ENCODE measurements at regions not wholly inside any gene's neighbourhood (a gene's known extent, or its start where the extent isn't known, plus 50 kb on each side); places are given as distances from the start of the nearest gene placed in this dataset.

DNA sequence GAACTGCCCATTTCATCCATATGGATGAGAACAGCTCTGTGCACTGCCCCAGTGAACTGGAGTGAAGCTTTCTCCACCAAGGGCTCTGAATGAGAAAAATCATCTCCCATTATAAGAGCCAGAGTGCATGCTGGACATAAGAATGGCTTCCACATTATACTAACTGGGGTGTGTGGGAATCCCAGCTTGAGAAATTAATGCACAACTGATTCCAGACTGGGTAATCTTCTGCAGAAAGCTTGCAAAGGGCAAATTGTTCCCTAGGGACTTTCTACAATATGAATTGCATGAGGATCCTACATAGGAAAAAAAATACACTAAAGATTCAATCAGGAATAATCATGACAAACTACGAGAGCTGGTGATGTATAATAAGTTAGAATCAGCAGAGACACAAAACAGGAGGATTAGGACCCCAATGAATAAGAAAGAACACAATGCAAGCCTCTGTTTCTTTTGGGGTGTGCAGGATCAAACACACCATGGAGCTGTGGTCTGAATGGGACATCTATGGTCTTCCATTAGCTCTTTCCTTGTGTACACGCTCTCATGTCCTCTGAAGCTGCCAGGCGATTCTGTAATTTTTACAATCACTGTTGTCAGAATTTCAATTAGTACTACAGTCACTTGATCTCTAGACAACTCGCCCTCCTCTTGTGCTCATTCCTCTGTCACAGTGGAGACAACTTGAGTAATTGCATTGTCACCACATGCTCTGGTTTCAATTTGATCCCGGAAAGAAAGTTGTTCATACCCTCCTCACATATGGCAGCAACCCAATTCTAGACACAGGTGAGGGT, 1327.4 kb downstream of the GATA3 start:
- H3K4me1 ChIP-seq (ENCODE audit: control insufficient read depth, extremely low read depth, insufficient read depth, low read length), result no peaks in the 10 kb centered on the region
- POLR2A ChIA-PET, result no interaction called here
- no peaks in the 10 kb centered on the region for H4K20me1 ChIP-seq (replicated peaks; ENCODE audit: control insufficient read depth, extremely low read depth, insufficient read depth, low read length)
- no peaks in the 10 kb centered on the region for H3K9me1 ChIP-seq (replicated peaks; ENCODE audit: control insufficient read depth, extremely low read depth, insufficient read depth, low read length)
- H3K27ac ChIP-seq (ENCODE audit: insufficient read depth, low read depth, low read length), result no peak overlapping the region
- no peaks in the 10 kb centered on the region for H3K36me3 ChIP-seq (ENCODE audit: control insufficient read depth in 2 of 2, extremely low read depth in 1 of 2, insufficient read depth in 2 of 2, low read length in 2 of 2)
- no peak overlapping the region for H3K4me3 ChIP-seq (replicated peaks in 1 of 3; ENCODE audit: insufficient read depth in 1 of 3, low read depth in 1 of 3, low read length in 3 of 3)
- no peaks in the 10 kb centered on the region for H3K9me3 ChIP-seq (replicated peaks; ENCODE audit: control insufficient read depth, insufficient read depth, low read length)
- no peak for FAIRE-seq
- intact Hi-C loops (cut with micrococcal nuclease), result no loop called here
- no TSS peak for BruUV-seq (replicated peaks)
- no peak for DNase-seq (ENCODE audit: low read depth, low spot score)
- no peaks in the 10 kb centered on the region for H3K79me2 ChIP-seq (ENCODE audit: control insufficient read depth, insufficient read depth, low read length)
- no peaks in the 10 kb centered on the region for H3K27me3 ChIP-seq (ENCODE audit: control insufficient read depth in 2 of 2, insufficient read depth in 2 of 2, low read length in 2 of 2)
- no peak overlapping the region for H3K4me2 ChIP-seq (ENCODE audit: insufficient read depth, low read length)
- CTCF ChIA-PET, result no interaction called here
- dilution Hi-C loops (cut with MboI; ENCODE audit: extremely low pct_ligation_motif_present, low sequenced_read_pairs), result no loop called here
- TF ChIP-seq JUN (IDR thresholded peaks at IDR 0.05; ENCODE audit: borderline replicate concordance, insufficient read depth, insufficient read length, low read depth) (no peak), FOS (IDR thresholded peaks at IDR 0.05; ENCODE audit: borderline replicate concordance, insufficient read depth, low read length) (no peak), GATA2 (IDR thresholded peaks at IDR 0.05; ENCODE audit: insufficient read depth, insufficient read length, low read depth, low read length) (no peak), EZH2 (IDR thresholded peaks at IDR 0.05; ENCODE audit: borderline replicate concordance, low read depth, low read length, severe bottlenecking) (no peak), POLR2A (IDR thresholded peaks at IDR 0.05; ENCODE audit: low read depth, low read length) (no peak), POLR2AphosphoS5 (IDR thresholded peaks at IDR 0.05; ENCODE audit: insufficient read depth, low read depth, low read length) (no peak)
- TF ChIP-seq, protein P1, sequence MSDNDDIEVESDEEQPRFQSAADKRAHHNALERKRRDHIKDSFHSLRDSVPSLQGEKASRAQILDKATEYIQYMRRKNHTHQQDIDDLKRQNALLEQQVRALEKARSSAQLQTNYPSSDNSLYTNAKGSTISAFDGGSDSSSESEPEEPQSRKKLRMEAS (IDR thresholded peaks at IDR 0.05; ENCODE audit: insufficient read depth, insufficient read length), result no peak
- TF ChIP-seq, protein P2, sequence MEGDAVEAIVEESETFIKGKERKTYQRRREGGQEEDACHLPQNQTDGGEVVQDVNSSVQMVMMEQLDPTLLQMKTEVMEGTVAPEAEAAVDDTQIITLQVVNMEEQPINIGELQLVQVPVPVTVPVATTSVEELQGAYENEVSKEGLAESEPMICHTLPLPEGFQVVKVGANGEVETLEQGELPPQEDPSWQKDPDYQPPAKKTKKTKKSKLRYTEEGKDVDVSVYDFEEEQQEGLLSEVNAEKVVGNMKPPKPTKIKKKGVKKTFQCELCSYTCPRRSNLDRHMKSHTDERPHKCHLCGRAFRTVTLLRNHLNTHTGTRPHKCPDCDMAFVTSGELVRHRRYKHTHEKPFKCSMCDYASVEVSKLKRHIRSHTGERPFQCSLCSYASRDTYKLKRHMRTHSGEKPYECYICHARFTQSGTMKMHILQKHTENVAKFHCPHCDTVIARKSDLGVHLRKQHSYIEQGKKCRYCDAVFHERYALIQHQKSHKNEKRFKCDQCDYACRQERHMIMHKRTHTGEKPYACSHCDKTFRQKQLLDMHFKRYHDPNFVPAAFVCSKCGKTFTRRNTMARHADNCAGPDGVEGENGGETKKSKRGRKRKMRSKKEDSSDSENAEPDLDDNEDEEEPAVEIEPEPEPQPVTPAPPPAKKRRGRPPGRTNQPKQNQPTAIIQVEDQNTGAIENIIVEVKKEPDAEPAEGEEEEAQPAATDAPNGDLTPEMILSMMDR (IDR thresholded peaks at IDR 0.05; ENCODE audit: extremely low read depth in 1 of 2, insufficient read depth in 1 of 2, low read depth in 1 of 2, low read length in 2 of 2), result no peak
- H3K9ac ChIP-seq (replicated peaks; ENCODE audit: extremely low read depth, insufficient read depth, low read length), result no peak overlapping the region
- no peak overlapping the region for H2AFZ ChIP-seq (ENCODE audit: low read depth, low read length)

Data from endothelial cell of umbilical vein (primary cell).